Panc1 (cell line): ENCODE measurements at regions not wholly inside any gene's neighbourhood (a gene's known extent, or its start where the extent isn't known, plus 50 kb on each side); places are given as distances from the start of the nearest gene placed in this dataset.
A peak's percentile ranks its signal among the peaks of the same experiment; 100 is the strongest.
"Not testable (repeated sequence)": the region's sequence is repeated elsewhere in the genome, so short reads cannot be mapped to it uniquely, and the experiment has no call there.

ENCODE experiments used
- ATAC-seq: fragments of 200-7000 bp; cut with Tn5 transposase; 2 replicates; pipeline ENCODE4 v1.9.1; 2020; ENCODE audit warnings: mild to moderate bottlenecking, moderate library complexity
- BruUV-seq: library from RNA; stranded (reverse); fragments of 400-500 nt; replicated peaks from 2 replicates; lab custom pipeline; 2021; lab: Mats Ljungman, UMichigan
- CTCF ChIA-PET: fragments of 300-600 bp; sonication (Branson Sonifier 250); formaldehyde crosslinking; loops from one replicate; lab custom pipeline; 2022; ENCODE audit warnings: antibody characterized with exemption; lab: Charles Lee
- POLR2A ChIA-PET: fragments of 300-600 bp; sonication (Branson Sonifier 250); formaldehyde crosslinking; loops from one replicate; lab custom pipeline; 2022; ENCODE audit warnings: antibody characterized with exemption; lab: Charles Lee
- DNase-seq: peaks from one replicate; pipeline ENCODE4 v3.0.0-alpha.2; 2010; ENCODE audit warnings: low read depth, low spot score
- H3K27ac ChIP-seq: 2 replicates; pipeline ENCODE4 v1.5.1; 2011; ENCODE audit warnings: mild to moderate bottlenecking, low read length, inconsistent platforms
- H3K27me3 ChIP-seq: fragments of 200-500 bp; sonication (Bioruptor generic); 2 replicates; pipeline ENCODE4 v1.6.0; 2014; ENCODE audit warnings: low read length, inconsistent platforms; ENCODE audit not compliant: control insufficient read depth, insufficient read depth
- H3K36me3 ChIP-seq: fragments of 200-500 bp; sonication (Bioruptor generic); 2 replicates; pipeline ENCODE4 v1.5.1; 2014; ENCODE audit warnings: inconsistent platforms, mild to moderate bottlenecking, low read length, moderate library complexity; ENCODE audit not compliant: control insufficient read depth, insufficient read depth
- H3K4me1 ChIP-seq: 2 replicates; pipeline ENCODE4 v1.5.1; 2011; ENCODE audit warnings: inconsistent platforms, mild to moderate bottlenecking, low read length, moderate library complexity; ENCODE audit not compliant: control insufficient read depth, insufficient read depth
- H3K4me3 ChIP-seq, 2 experiments: 2 replicates each; pipeline ENCODE4 v1.5.1; 2011 to 2012; ENCODE audit warnings: low read depth in 2 of 2, low read length in 2 of 2, mild to moderate bottlenecking in 2 of 2, inconsistent platforms in 1 of 2, moderate library complexity in 1 of 2
- H3K9me3 ChIP-seq: fragments of 200-500 bp; sonication (Bioruptor generic); 2 replicates; pipeline ENCODE4 v1.5.1; 2014; ENCODE audit warnings: low read depth, mild to moderate bottlenecking, inconsistent platforms, low read length, moderate library complexity; ENCODE audit not compliant: control insufficient read depth, insufficient read depth
- in situ Hi-C: cut with HindIII; loops from 2 replicates; pipeline ENCODE4 v1.10.0; 2016; ENCODE audit warnings: low sequenced_read_pairs, low pct_unique_long_range_greater_than_20kb
- intact Hi-C: fragments of 100-400 bp; cut with micrococcal nuclease; formaldehyde crosslinking; loops from one replicate; pipeline ENCODE4 v1.10.0; 2022; ENCODE audit not compliant: unreplicated experiment

GRCh38 chr7:73175322-73175721 lies 89.5 kb upstream of the SPDYE9 start:
- intact Hi-C loops, CTCF ChIA-PET, H3K27me3 ChIP-seq, ATAC-seq, DNase-seq, H3K4me3 ChIP-seq, in situ Hi-C loops, H3K4me1 ChIP-seq, POLR2A ChIA-PET, H3K27ac ChIP-seq, H3K36me3 ChIP-seq, BruUV-seq, H3K9me3 ChIP-seq: not testable (repeated sequence)

- CTCF ChIA-PET, ATAC-seq, in situ Hi-C loops, H3K27ac ChIP-seq, intact Hi-C loops, POLR2A ChIA-PET, H3K9me3 ChIP-seq, H3K4me3 ChIP-seq, H3K4me1 ChIP-seq, BruUV-seq, DNase-seq, H3K36me3 ChIP-seq, H3K27me3 ChIP-seq: not testable (repeated sequence)
Measured at GRCh38 chr7:73170902-73171301, 85.1 kb upstream of the SPDYE9 start.

- in situ Hi-C loops, intact Hi-C loops, DNase-seq: not testable (repeated sequence)
Measured at GRCh38 chr7:73170415-73170814, 84.6 kb upstream of the SPDYE9 start.

GRCh38 chr7:73166152-73166551 lies 80.3 kb upstream of the SPDYE9 start:
- DNase-seq, intact Hi-C loops, in situ Hi-C loops, H3K9me3 ChIP-seq, H3K4me1 ChIP-seq, H3K4me3 ChIP-seq, H3K27me3 ChIP-seq, H3K36me3 ChIP-seq, CTCF ChIA-PET, H3K27ac ChIP-seq, ATAC-seq, POLR2A ChIA-PET, BruUV-seq: not testable (repeated sequence)

More at GRCh38 chr7:73170415-73170814, 84.6 kb upstream of the SPDYE9 start:
- H3K27ac ChIP-seq, POLR2A ChIA-PET, ATAC-seq, H3K9me3 ChIP-seq, H3K4me3 ChIP-seq, BruUV-seq, CTCF ChIA-PET, H3K4me1 ChIP-seq, H3K27me3 ChIP-seq, H3K36me3 ChIP-seq: not testable (repeated sequence)

- POLR2A ChIA-PET, H3K4me1 ChIP-seq, ATAC-seq, intact Hi-C loops, H3K36me3 ChIP-seq, CTCF ChIA-PET, BruUV-seq, H3K9me3 ChIP-seq, H3K27me3 ChIP-seq, H3K27ac ChIP-seq, H3K4me3 ChIP-seq, in situ Hi-C loops, DNase-seq: not testable (repeated sequence)
Measured at GRCh38 chr7:73162680-73163079, 76.8 kb upstream of the SPDYE9 start.

GRCh38 chr7:73161727-73162126 lies 75.9 kb upstream of the SPDYE9 start:
- intact Hi-C loops, ATAC-seq: not testable (repeated sequence)
- BruUV-seq, result TSS peak; percentile 29

GRCh38 chr7:73157169-73157661 lies 71.4 kb upstream of the SPDYE9 start:
- in situ Hi-C loops, intact Hi-C loops, H3K27me3 ChIP-seq, POLR2A ChIA-PET, H3K36me3 ChIP-seq, CTCF ChIA-PET, H3K4me1 ChIP-seq, H3K4me3 ChIP-seq, H3K9me3 ChIP-seq, H3K27ac ChIP-seq, DNase-seq, BruUV-seq: not testable (repeated sequence)
- ATAC-seq, result peak; percentile 12; the same call in 1 of the 2 replicates

More at GRCh38 chr7:73161727-73162126, 75.9 kb upstream of the SPDYE9 start:
- H3K9me3 ChIP-seq, H3K4me3 ChIP-seq, CTCF ChIA-PET, DNase-seq, H3K27ac ChIP-seq, in situ Hi-C loops, H3K4me1 ChIP-seq, H3K36me3 ChIP-seq, H3K27me3 ChIP-seq, POLR2A ChIA-PET: not testable (repeated sequence)
